HepG2 (cell line): ENCODE measurements at regions not wholly inside any gene's neighbourhood (a gene's known extent, or its start where the extent isn't known, plus 50 kb on each side); places are given as distances from the start of the nearest gene placed in this dataset.

Source experiments
- ATAC-seq: fragments of 200-7000 bp; cut with Tn5 transposase; 3 replicates; pipeline ENCODE4 v1.9.1; 2020; ENCODE audit warnings: mild to moderate bottlenecking, moderate library complexity
- BruUV-seq: library from RNA; stranded (reverse); fragments of 400-500 nt; replicated peaks from 2 replicates; lab custom pipeline; 2021; lab: Mats Ljungman, UMichigan
- CTCF ChIA-PET: fragments of 300-600 bp; formaldehyde crosslinking; extraction: SDS; loops from one replicate; lab custom pipeline; 2021; ENCODE audit warnings: low total read pairs, inconsistent platforms, low intra/inter-chr PET ratio; lab: Yijun Ruan, JAX
- POLR2A ChIA-PET: fragments of 350-600 bp; sonication (Branson Sonifier 250); formaldehyde crosslinking; loops from one replicate; lab custom pipeline; 2020; ENCODE audit warnings: antibody characterized with exemption, inconsistent platforms; lab: Yijun Ruan, JAX
- DNase-seq: peaks from one replicate; pipeline ENCODE4 v3.0.0-alpha.2; 2015; ENCODE audit warnings: low spot score
- FAIRE-seq: peaks from 3 replicates; lab custom pipeline; 2011; peaks lifted over from hg19 to GRCh38; lab: Jason Lieb, UNC
- H2AFZ ChIP-seq: one replicate; pipeline ENCODE4 v1.6.1; 2011; ENCODE audit warnings: low read length, inconsistent platforms
- H3K27ac ChIP-seq: fragments of 300-600 bp; 3 replicates; pipeline ENCODE4 v1.8.0; 2011; ENCODE audit warnings: mixed run types, mild to moderate bottlenecking, mixed read lengths, low read length, inconsistent platforms; ENCODE audit not compliant: insufficient read depth; ENCODE audit errors: extremely low read length
- H3K27me3 ChIP-seq, 2 experiments: fragments of 200-600 bp in 1 of 2; 2 replicates in 1 of 2; 3 replicates in 1 of 2; pipeline versions ENCODE4 v1.6.0 to v1.8.0; 2011; ENCODE audit warnings: low read length in 2 of 2, mild to moderate bottlenecking in 2 of 2, moderate library complexity in 2 of 2, inconsistent platforms in 1 of 2; ENCODE audit not compliant: insufficient read depth in 2 of 2, control insufficient read depth in 1 of 2
- H3K36me3 ChIP-seq, 2 experiments: fragments of 200-600 bp in 1 of 2; replicated peaks in 1 of 2; 2 replicates in 1 of 2; 3 replicates in 1 of 2; pipeline versions ENCODE4 v1.5.1 to v1.8.0; 2011; ENCODE audit warnings: low read length in 2 of 2, inconsistent platforms in 1 of 2; ENCODE audit not compliant: insufficient read depth in 2 of 2, control insufficient read depth in 1 of 2
- H3K4me1 ChIP-seq: 2 replicates; pipeline ENCODE4 v1.5.1; 2012; ENCODE audit warnings: low read length, inconsistent platforms; ENCODE audit not compliant: insufficient read depth
- H3K4me2 ChIP-seq: 2 replicates; pipeline ENCODE4 v1.6.0; 2011; ENCODE audit warnings: low read depth, low read length, inconsistent platforms
- H3K4me3 ChIP-seq, 3 experiments: fragments of 200-600 bp in 1 of 3; sonication (generic), shearing (Covaris generic) in 1 of 3; replicated peaks in 1 of 3; 2 replicates each; pipeline ENCODE4 v1.5.1; 2011 to 2016; ENCODE audit warnings: low read length in 3 of 3, inconsistent platforms in 2 of 3, low read depth in 2 of 3, mild to moderate bottlenecking in 2 of 3, control low read depth in 1 of 3, mixed read lengths in 1 of 3; ENCODE audit not compliant: insufficient read depth in 1 of 3
- H3K79me2 ChIP-seq: one replicate; pipeline ENCODE4 v1.6.1; 2011; ENCODE audit warnings: low read length, inconsistent platforms; ENCODE audit not compliant: insufficient read depth
- H3K9ac ChIP-seq: 2 replicates; pipeline ENCODE4 v1.6.0; 2011; ENCODE audit warnings: mild to moderate bottlenecking, low read depth, low read length, inconsistent platforms; ENCODE audit not compliant: insufficient read depth
- H3K9me3 ChIP-seq: 2 replicates; pipeline ENCODE4 v1.5.1; 2012; ENCODE audit warnings: mild to moderate bottlenecking, low read length
- H4K20me1 ChIP-seq: 2 replicates; pipeline ENCODE4 v1.6.0; 2011; ENCODE audit warnings: inconsistent platforms, mild to moderate bottlenecking, low read length, moderate library complexity; ENCODE audit not compliant: insufficient read depth
- ARID2 ChIP-seq: sonication (generic); formaldehyde crosslinking; IDR thresholded peaks from 2 replicates; pipeline ENCODE4 v1.8.1; 2022; ENCODE audit warnings: mild to moderate bottlenecking, missing genetic modification reagents, borderline replicate concordance
- CEBPB ChIP-seq: IDR thresholded peaks from 2 replicates; pipeline ENCODE4 v1.6.1; 2011; ENCODE audit warnings: low read depth, low read length, improper control_type of control experiment, borderline replicate concordance
- SOX5 ChIP-seq: IDR thresholded peaks from 2 replicates; pipeline ENCODE4 v1.6.1; 2016; ENCODE audit warnings: borderline replicate concordance
- ZNF510 ChIP-seq: sonication (generic); formaldehyde crosslinking; IDR thresholded peaks from 2 replicates; pipeline ENCODE4 v1.4.0; 2020; ENCODE audit warnings: low read depth, mild to moderate bottlenecking, missing genetic modification reagents
- WGBS: methylation state at CpG from one replicate; pipeline ENCODE4 v1.1.6; 2017; ENCODE audit warnings: low lambda C conversion rate; 5-methylcytosine and 5-hydroxymethylcytosine counted together
- in situ Hi-C: cut with HindIII; loops from 2 replicates; pipeline ENCODE4 v1.10.0; 2017; ENCODE audit warnings: low pct_unique_long_range_greater_than_20kb; ENCODE audit not compliant: extremely low pct_ligation_motif_present
- intact Hi-C: fragments of 100-400 bp; cut with micrococcal nuclease; formaldehyde crosslinking; loops from one replicate; pipeline ENCODE4 v1.10.0; 2022; ENCODE audit not compliant: unreplicated experiment
- TF ChIP-seq, protein P1 (sequence below): sonication (generic); formaldehyde crosslinking; IDR thresholded peaks from 2 replicates; pipeline ENCODE4 v1.5.1; 2020; ENCODE audit warnings: missing genetic modification reagents, mild to moderate bottlenecking, borderline replicate concordance
- TF ChIP-seq, protein P2 (sequence below): IDR thresholded peaks from 2 replicates; pipeline ENCODE4 v1.4.0; 2020; ENCODE audit warnings: mild to moderate bottlenecking, missing genetic modification reagents
- TF ChIP-seq, protein P3 (sequence below): IDR thresholded peaks from 2 replicates; pipeline ENCODE4 v1.6.1; 2012; ENCODE audit warnings: low read length, improper control_type of control experiment

DNA sequence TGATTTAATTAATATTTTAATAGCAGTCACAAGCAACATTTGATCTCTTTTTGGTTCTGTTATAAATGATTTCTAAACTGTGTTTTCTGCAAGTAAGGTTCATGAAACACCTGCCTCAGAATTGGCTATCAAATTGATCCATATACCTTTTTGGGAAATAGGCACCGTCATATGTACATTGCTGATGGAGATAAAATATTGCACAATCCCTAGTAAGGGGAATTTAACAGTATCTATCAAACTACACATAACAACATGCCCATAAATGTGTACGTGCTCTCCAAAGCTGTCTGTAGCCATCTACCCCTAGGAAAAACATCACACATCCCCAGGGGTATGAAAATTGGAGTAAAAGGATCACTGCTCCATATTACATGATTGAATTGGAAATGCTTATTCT, 167.3 kb upstream of the CPNE8 start:
- H3K27ac ChIP-seq = no peak overlapping the region
- no peaks in the 10 kb centered on the region for H3K79me2 ChIP-seq
- intact Hi-C loops = no loop called here
- no peaks in the 10 kb centered on the region for H3K36me3 ChIP-seq
- no peaks in the 10 kb centered on the region for H3K9me3 ChIP-seq
- WGBS = 20% methylated on average over 2 of the region's 2 CpGs
- BruUV-seq = no TSS peak
- H3K4me2 ChIP-seq = no peak overlapping the region
- POLR2A ChIA-PET = no interaction called here
- no peak overlapping the region for H2AFZ ChIP-seq
- ATAC-seq (no peak), DNase-seq (no peak), FAIRE-seq (no peak)
- TF ChIP-seq, protein P1, sequence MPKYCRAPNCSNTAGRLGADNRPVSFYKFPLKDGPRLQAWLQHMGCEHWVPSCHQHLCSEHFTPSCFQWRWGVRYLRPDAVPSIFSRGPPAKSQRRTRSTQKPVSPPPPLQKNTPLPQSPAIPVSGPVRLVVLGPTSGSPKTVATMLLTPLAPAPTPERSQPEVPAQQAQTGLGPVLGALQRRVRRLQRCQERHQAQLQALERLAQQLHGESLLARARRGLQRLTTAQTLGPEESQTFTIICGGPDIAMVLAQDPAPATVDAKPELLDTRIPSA (CRISPR knock-in tag) = no peak
- peak; percentile 64 for TF ChIP-seq CEBPB
- H3K9ac ChIP-seq = no peak overlapping the region
- no peak overlapping the region for H3K4me3 ChIP-seq
- H4K20me1 ChIP-seq = no peaks in the 10 kb centered on the region
- no peaks in the 10 kb centered on the region for H3K27me3 ChIP-seq
- CTCF ChIA-PET = no interaction called here
- no peaks in the 10 kb centered on the region for H3K4me1 ChIP-seq
- in situ Hi-C loops = no loop called here

DNA sequence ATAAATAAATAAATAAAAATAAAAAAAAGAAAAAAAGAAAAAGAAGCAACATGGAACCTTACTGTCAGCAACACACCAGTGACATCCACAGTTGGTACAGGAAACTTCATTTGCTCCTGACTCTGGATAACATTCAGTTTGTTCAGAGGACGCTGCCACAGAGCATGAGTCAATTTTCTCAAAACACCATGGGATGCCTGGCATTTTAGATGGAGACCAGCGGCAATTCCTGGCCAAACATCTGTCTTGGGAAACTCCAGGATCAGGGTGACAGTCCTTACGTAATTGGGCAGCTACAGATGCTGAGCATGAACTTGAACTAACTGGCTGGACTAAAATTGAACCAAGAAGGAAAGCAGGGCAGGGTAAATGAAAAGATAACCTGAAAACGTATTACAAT, 166.2 kb upstream of the CPNE8 start:
- Histone ChIP-seq H3K4me1 (no peaks in the 10 kb centered on the region), H2AFZ (no peak overlapping the region), H3K27me3 (no peaks in the 10 kb centered on the region), H3K9me3 (no peaks in the 10 kb centered on the region), H3K27ac (no peak overlapping the region), H4K20me1 (no peaks in the 10 kb centered on the region), H3K79me2 (no peaks in the 10 kb centered on the region), H3K9ac (no peak overlapping the region), H3K36me3 (no peaks in the 10 kb centered on the region), H3K4me2 (no peak overlapping the region), H3K4me3 (no peak overlapping the region)
- FAIRE-seq (no peak), DNase-seq (no peak), ATAC-seq (no peak)
- no TSS peak for BruUV-seq
- TF ChIP-seq, protein P2, sequence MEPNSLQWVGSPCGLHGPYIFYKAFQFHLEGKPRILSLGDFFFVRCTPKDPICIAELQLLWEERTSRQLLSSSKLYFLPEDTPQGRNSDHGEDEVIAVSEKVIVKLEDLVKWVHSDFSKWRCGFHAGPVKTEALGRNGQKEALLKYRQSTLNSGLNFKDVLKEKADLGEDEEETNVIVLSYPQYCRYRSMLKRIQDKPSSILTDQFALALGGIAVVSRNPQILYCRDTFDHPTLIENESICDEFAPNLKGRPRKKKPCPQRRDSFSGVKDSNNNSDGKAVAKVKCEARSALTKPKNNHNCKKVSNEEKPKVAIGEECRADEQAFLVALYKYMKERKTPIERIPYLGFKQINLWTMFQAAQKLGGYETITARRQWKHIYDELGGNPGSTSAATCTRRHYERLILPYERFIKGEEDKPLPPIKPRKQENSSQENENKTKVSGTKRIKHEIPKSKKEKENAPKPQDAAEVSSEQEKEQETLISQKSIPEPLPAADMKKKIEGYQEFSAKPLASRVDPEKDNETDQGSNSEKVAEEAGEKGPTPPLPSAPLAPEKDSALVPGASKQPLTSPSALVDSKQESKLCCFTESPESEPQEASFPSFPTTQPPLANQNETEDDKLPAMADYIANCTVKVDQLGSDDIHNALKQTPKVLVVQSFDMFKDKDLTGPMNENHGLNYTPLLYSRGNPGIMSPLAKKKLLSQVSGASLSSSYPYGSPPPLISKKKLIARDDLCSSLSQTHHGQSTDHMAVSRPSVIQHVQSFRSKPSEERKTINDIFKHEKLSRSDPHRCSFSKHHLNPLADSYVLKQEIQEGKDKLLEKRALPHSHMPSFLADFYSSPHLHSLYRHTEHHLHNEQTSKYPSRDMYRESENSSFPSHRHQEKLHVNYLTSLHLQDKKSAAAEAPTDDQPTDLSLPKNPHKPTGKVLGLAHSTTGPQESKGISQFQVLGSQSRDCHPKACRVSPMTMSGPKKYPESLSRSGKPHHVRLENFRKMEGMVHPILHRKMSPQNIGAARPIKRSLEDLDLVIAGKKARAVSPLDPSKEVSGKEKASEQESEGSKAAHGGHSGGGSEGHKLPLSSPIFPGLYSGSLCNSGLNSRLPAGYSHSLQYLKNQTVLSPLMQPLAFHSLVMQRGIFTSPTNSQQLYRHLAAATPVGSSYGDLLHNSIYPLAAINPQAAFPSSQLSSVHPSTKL (CRISPR knock-in tag) = no peak
- TF ChIP-seq SOX5 (CRISPR knock-in tag) (no peak), ZNF510 (CRISPR knock-in tag) (no peak), ARID2 (CRISPR knock-in tag) (no peak)
- TF ChIP-seq, protein P3, sequence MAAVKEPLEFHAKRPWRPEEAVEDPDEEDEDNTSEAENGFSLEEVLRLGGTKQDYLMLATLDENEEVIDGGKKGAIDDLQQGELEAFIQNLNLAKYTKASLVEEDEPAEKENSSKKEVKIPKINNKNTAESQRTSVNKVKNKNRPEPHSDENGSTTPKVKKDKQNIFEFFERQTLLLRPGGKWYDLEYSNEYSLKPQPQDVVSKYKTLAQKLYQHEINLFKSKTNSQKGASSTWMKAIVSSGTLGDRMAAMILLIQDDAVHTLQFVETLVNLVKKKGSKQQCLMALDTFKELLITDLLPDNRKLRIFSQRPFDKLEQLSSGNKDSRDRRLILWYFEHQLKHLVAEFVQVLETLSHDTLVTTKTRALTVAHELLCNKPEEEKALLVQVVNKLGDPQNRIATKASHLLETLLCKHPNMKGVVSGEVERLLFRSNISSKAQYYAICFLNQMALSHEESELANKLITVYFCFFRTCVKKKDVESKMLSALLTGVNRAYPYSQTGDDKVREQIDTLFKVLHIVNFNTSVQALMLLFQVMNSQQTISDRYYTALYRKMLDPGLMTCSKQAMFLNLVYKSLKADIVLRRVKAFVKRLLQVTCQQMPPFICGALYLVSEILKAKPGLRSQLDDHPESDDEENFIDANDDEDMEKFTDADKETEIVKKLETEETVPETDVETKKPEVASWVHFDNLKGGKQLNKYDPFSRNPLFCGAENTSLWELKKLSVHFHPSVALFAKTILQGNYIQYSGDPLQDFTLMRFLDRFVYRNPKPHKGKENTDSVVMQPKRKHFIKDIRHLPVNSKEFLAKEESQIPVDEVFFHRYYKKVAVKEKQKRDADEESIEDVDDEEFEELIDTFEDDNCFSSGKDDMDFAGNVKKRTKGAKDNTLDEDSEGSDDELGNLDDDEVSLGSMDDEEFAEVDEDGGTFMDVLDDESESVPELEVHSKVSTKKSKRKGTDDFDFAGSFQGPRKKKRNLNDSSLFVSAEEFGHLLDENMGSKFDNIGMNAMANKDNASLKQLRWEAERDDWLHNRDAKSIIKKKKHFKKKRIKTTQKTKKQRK = no peak
- intact Hi-C loops = no loop called here
- CTCF ChIA-PET = no interaction called here
- in situ Hi-C loops = no loop called here
- WGBS = 0% methylated on average over 4 of the region's 4 CpGs
- POLR2A ChIA-PET = no interaction called here
